GM21737 (cell line): ENCODE measurements at regions not wholly inside any gene's neighbourhood (a gene's known extent, or its start where the extent isn't known, plus 50 kb on each side); places are given as distances from the start of the nearest gene placed in this dataset.
"Not testable (repeated sequence)": the region's sequence is repeated elsewhere in the genome, so short reads cannot be mapped to it uniquely, and the experiment has no call there.

Experiments used
- ATAC-seq: cut with Tn5 transposase; IDR thresholded peaks from one replicate; pipeline ENCODE4 v1.9.1; 2021; ENCODE audit warnings: mild to moderate bottlenecking, moderate library complexity; ENCODE audit not compliant: unreplicated experiment

DNA sequence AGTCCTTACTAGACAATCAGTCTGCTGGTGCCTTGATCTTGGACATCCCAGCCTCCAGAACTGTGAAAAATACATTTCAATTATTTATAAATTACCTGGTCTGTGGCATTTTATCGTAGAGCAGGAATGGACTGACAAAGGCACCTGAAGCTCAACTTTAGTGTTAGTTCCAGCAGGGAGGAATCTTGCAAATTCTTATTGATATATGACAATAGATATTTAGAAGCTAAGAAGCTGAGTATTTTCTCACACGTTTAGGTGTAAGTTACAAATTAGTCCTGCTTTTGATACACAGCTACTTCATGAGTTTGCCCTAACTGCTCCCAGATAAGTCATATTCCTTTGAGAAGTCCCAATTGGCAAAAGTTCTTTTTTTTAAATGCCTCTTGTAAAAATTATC, 138.0 kb upstream of the ZNF217 start:
- no peak for ATAC-seq

DNA sequence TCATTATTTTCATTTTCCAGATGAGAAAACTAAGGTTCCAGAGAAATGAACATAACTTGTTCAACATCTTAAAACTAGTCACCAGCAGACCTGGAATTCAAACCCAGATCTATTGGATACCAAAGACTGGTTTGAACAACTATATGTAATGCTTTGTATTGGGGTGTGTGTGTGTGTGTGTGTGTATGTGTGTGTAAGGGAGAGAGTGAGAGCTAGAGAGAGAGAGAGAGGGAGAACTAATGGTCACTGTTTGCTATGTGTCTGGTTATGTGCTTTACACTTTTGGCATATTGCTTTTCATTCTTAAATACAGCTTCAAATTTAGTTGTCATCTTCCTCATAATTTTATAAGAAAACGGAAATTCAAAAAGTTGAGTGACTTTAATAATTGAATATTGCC, 134.7 kb upstream of the ZNF217 start:
- ATAC-seq, result no peak

GRCh38 chr20:53727239-53727638, 133.6 kb upstream of the ZNF217 start:
- ATAC-seq, result not testable (repeated sequence)

- no peak for ATAC-seq
Observed at GRCh38 chr20:53725575-53725970, 131.9 kb upstream of the ZNF217 start.

DNA sequence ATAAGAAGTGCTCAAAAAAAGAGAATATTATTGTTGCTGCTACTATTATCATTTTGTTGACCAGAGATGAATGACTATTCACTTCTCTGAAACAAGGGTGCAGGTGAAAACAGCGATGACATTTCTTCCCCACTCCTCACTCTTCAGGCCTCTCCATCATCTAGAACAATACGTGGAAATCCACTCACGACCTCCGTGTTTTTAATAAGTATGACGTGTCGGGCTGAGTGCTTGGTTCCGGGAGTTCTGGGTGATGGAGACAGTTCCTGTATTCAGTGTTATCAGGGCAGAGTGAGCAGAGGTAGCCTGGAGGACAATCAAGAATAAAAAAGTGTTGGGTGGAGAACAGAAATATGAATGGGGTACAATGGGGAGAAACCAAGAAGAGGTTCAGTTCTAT, 130.0 kb upstream of the ZNF217 start:
- no peak for ATAC-seq

- no peak for ATAC-seq
Observed at GRCh38 chr20:53723045-53723444, 129.4 kb upstream of the ZNF217 start.

GRCh38 chr20:53722515-53723036, 128.9 kb upstream of the ZNF217 start:
- ATAC-seq, result no peak

- peak; percentile 7 for ATAC-seq
Observed at GRCh38 chr20:53721445-53721963, 127.9 kb upstream of the ZNF217 start.

DNA sequence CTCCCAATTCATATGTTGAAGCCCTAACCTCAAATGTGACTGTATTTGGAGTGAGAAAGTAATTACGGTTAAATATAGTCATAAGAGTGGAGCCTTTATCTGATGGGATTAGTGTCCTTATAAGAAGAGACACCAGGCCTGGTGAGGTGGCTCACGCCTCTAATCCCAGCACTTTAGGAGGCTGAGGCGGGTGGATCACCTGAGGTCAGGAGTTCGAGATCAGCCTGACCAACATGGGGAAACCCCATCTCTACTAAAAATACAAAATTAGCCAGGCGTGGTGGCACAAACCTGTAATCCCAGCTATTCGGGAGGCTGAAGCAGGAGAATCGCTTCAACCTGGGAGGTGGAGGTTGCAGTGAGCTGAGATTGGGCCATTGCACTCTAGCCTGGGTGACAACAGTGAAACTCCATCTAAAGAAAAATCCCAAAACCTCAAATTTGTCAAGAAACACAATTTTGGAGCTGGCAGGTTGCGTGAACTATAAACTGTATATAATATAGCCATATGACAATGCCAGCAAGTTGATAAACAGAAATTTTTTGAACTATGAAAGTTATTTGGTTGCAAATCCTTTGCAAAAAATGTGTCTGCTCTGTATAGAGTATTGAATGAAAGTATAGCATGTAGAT, 125.6 kb upstream of the ZNF217 start:
- ATAC-seq, result not testable (repeated sequence)

- ATAC-seq, result no peak
Observed at GRCh38 chr20:53718142-53719021, 124.7 kb upstream of the ZNF217 start.

DNA sequence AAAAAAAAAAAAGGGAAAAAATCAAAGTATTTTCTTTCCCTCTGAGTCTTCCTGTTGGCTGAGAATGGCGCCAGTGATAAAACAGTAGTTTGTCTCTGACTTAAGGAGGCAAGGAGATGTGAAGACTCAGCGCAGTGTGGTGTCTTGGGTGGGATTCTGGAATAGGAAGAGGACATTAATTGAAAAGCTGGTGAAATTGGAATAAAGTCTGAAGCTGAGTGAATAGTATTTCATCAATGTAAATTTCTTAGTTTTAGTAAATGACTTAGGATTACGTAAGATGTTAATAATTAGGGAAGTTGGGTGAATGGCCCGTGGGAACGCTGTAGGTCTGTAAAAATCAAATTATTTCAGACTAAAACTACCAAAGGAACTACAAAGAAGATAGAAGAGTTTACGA, 122.8 kb upstream of the ZNF217 start:
- ATAC-seq, result no peak

GRCh38 chr20:53714524-53714923, 120.9 kb upstream of the ZNF217 start:
- ATAC-seq, result no peak

- ATAC-seq, result no peak
Observed at GRCh38 chr20:53713328-53714056, 119.9 kb upstream of the ZNF217 start.

DNA sequence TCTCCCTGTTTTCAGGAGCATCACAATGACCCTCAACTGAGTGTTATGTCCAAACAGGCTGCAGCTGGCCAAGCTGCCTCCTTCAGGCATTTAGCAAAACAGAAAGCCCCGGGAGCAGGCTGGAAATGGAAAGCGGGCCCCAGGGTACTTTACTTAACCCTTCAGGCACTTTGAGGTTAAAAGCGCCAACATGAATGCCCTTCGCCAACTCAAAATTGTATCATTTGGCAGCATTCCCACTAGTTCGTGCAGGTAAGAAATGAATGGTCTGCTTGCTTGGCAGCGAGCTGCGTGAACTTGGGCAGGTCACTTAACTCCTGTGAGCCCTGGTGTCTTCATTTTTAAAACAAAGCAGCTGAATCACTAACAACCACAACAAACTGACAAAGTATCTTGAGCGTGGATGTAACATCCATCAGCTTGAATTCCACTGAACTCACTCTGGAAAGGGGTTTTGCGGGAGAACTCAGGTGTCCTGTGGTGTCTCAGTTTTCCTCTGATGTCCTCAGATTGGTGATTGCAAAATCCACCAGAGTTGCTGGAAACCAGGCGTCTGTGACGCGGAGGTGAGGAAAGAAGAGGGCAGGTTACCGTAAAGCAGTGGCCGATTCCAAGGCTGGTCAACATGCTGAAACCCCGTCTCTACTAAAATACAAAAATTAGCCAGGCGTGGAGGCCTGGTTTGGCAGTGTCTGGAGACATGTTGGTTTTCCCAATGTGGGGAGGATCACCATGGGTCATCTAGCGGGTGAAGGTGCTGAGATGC, 118.8 kb upstream of the ZNF217 start:
- ATAC-seq, result no peak

DNA sequence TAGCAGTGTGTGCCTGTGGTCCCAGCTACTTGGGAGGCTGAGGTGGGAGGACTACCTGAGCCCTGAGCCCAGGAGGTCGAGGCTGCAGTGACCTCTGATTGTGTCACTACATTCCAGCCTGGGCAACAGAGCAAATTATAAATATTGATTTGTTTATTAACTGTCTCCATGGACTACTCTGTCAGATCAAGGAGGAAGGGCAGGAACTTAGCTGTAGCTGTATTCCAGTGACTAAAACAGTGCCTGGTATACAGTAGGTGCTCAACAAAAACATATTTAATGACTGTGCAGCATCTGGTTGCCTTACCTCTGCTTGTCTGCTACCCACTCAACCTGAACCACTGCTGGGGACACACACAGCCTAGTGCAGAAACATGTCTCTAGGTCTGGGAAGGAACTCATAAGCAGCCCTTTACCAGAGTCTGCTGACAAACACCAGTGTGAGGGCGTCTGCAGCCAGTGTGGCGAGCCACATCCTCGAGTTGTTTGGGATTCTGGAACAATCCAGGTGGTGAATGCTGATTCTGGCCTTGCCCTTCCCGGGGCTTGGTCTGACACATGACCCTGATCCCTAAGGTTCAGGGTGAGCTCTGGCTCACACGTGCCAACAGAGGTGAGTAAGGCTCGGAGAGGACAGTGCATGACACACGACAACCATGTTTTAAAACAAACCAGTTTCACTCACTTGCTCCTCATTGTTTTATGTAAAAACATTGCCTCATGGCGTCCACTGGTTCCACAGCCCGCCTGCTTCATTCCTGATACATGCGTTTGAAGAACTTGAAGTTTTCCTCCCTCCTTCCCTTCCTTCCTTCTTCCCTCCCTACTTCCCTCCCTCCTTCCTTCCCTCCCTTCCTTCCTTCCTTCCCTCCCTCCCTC, 117.9 kb upstream of the ZNF217 start:
- no peak for ATAC-seq

DNA sequence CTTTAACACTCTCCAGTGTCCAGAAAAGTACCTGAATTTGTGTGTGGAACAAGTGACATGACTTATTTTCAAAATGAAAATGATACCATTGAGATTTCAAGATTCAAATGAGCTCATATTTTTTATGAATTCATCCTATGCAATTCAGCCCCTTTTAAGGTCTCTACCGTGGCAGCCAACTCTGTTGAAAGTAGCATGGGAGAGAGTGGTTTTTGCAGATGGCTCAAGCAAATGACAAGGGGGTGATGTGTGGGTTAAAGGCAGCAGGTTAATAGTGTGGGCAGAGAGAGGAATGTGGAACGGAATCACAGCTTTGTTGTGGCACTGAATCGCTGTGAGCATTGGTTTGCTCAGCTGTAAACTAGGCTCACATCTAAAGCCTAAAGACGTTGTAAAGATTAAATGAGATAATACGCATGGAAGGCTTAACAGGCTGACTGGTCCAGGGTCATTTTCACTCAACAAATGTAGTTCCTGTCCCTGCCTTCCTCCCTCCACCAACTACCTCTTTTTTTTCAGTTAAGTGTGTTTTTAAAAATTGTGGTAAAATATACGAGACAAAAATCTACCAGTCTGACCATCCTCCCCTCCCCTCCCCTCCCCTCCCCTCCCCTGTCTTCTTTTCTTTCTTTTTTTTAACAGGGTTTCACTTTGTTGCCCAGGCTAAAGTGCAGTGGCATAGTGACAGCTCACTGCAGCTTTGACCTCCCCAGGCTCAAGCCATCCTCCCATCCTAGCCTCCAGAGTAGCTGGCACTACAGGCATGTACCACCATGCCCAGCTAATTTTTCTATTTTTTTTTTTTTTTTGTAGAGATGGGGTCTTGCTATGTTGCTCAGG, 114.7 kb upstream of the ZNF217 start:
- ATAC-seq, result peak; percentile 48

GRCh38 chr20:53707371-53708055, 113.9 kb upstream of the ZNF217 start:
- ATAC-seq, result peak; percentile 14
